ENCODE measurements at regions not wholly inside any gene's neighbourhood (a gene's known extent, or its start where the extent isn't known, plus 50 kb on each side); places are given as distances from the start of the nearest gene placed in this dataset.
"Not testable (repeated sequence)": the region's sequence is repeated elsewhere in the genome, so short reads cannot be mapped to it uniquely, and the experiment has no call there.

GRCh38 chr6:168192195-168192900 lies 113.3 kb upstream of the FRMD1 start:
- peak; percentile 78 for DNase-seq

- DNase-seq, result no peak
Observed at GRCh38 chr6:168190646-168191443, 111.8 kb upstream of the FRMD1 start.

- DNase-seq, result no peak
Observed at GRCh38 chr6:168190014-168190405, 111.0 kb upstream of the FRMD1 start.

- DNase-seq, result no peak
Observed at GRCh38 chr6:168189200-168190013, 110.4 kb upstream of the FRMD1 start.

GRCh38 chr6:168188369-168189199 lies 109.6 kb upstream of the FRMD1 start:
- DNase-seq, result no peak

- DNase-seq, result no peak
Observed at GRCh38 chr6:168186438-168186837, 107.4 kb upstream of the FRMD1 start.

GRCh38 chr6:168186018-168186417 lies 107.0 kb upstream of the FRMD1 start:
- DNase-seq, result not testable (repeated sequence)

- DNase-seq, result no peak
Observed at GRCh38 chr6:168184701-168185100, 105.7 kb upstream of the FRMD1 start.

GRCh38 chr6:168183613-168183970 lies 104.6 kb upstream of the FRMD1 start:
- DNase-seq, result no peak

GRCh38 chr6:168182908-168183612 lies 104.0 kb upstream of the FRMD1 start:
- no peak for DNase-seq

GRCh38 chr6:168182366-168182765 lies 103.4 kb upstream of the FRMD1 start:
- no peak for DNase-seq

- no peak for DNase-seq
Observed at GRCh38 chr6:168181876-168182275, 102.9 kb upstream of the FRMD1 start.

GRCh38 chr6:168181316-168181715 lies 102.3 kb upstream of the FRMD1 start:
- DNase-seq, result no peak

- no peak for DNase-seq
Observed at GRCh38 chr6:168180548-168181011, 101.6 kb upstream of the FRMD1 start.

GRCh38 chr6:168179702-168180382 lies 100.8 kb upstream of the FRMD1 start:
- no peak for DNase-seq

GRCh38 chr6:168179133-168179532 lies 100.1 kb upstream of the FRMD1 start:
- no peak for DNase-seq

- no peak for DNase-seq
Observed at GRCh38 chr6:168177103-168177891, 98.3 kb upstream of the FRMD1 start.

- DNase-seq, result no peak
Observed at GRCh38 chr6:168171673-168172353, 92.8 kb upstream of the FRMD1 start.

- DNase-seq, result no peak
Observed at GRCh38 chr6:168170841-168171601, 92.0 kb upstream of the FRMD1 start.

Measured in NCI-H69 (cell line).